ENCODE measurements at regions not wholly inside any gene's neighbourhood (a gene's known extent, or its start where the extent isn't known, plus 50 kb on each side); places are given as distances from the start of the nearest gene placed in this dataset.
A peak's percentile ranks its signal among the peaks of the same experiment; 100 is the strongest.

DNA sequence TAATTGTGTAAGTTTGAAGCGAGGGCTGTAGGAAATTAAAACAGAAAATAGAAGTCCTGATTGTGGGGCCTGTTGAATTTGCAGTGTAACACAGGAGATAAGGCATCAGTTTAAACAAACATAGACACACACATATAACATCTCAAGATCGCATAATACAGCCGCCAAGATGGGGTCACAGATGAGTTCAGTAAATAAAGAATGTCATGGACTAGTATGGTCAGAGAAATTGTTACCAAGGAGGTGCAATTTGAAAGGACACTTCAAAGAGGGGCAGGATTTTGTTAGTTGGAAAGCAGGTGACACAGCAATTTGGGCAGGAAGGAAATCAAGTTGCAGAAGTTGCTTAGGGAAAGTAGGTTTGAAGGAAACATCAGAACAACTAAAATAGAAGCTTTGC lies 450.0 kb downstream of the USP25 start:
- no peak for DNase-seq (ENCODE audit: low read depth, low spot score)

DNA sequence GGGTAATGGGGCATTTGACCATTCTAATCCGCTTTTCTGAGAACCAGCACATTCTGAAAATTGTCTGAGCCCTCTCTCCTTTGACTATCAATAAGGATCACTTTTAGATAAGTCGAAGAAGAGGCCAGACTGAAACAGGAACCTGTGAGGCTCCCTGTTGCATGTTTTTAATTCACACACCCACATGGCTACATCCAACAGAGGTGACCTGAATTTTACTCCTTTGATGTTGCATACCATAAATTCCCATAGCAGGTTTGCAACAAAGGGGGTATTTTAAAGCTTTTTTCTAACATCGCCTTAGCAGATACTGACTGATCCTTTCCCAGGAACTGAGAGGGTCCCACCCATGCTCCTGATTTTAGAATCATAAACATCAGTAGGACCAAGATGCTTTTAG lies 450.8 kb downstream of the USP25 start:
- DNase-seq (ENCODE audit: low read depth, low spot score): no peak

- DNase-seq (ENCODE audit: low read depth, low spot score): no peak
Measured at GRCh38 chr21:16181018-16181417, 451.2 kb downstream of the USP25 start.

GRCh38 chr21:16185766-16186165 lies 456.0 kb downstream of the USP25 start:
- no peak for DNase-seq (ENCODE audit: low read depth, low spot score)

DNA sequence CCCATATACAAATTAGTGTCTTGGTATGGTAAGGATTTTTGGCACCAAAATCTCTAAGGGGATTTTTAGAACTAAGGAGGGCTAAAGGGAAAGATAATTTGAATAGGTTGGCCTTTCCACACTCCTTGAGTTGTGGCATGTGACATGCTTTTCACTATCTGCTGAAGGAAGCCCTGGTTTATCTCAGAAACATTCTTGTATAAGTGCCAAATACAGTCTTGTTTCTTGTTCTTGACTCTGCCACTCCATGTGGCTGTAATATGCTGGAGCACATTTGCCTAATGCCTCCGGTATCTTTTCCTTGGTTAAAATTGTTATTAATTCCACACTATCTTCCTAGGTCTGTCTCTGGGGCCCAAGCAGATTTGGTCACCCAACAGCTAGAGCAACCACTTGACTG lies 457.0 kb downstream of the USP25 start:
- DNase-seq (ENCODE audit: low read depth, low spot score): no peak

DNA sequence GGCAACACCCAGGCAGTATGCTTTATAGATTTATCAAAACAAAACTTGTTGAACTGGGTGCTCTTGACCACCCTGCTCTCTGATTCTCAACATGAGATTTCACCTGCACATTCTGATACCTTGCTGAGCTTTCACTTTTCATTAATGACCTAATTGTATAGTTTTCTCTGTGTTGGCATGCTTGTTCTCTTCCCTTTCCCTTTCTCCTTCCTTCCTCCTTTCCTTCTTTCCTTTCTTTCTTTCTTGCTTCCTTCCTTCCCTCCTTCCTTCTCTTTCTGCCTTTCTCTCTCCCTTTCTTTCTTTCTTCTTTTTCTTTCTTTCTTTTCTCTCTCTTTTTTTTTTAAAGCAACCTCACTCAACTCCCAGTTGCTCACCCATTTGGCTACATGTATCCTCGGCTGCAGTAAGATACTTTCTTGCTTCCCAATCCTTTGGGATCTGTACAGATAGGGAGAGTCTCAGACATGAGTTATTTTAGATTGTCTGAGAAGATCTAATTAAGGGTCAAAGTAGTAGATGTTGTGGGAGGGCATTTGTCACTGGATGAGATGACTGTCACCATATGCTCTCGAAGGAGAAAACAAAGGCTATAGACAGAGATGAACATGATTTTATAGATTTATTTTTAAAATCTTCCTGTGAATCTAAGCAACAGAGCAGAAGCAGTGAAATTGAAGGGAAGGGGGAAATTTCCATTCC lies 458.0 kb downstream of the USP25 start:
- DNase-seq (ENCODE audit: low read depth, low spot score): no peak

DNA sequence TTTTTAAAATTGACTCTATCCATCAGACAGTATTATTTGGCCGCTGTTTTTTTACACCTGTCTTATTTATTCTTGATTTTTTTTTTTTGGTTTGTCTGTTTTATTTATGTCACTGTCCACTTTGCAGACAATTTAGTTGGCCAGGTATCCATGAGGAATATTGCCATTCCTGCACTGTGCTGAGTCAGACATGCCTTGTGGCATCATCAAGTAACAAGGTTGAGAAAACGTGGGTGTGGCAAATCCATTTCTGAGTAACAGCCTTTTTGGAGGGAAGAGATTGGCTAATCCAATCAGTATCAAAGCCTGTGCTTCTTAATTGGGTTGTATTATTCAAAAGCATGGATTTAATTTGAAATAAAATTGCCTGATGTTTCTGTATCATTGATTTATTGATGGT lies 463.1 kb downstream of the USP25 start:
- DNase-seq (ENCODE audit: low read depth, low spot score): peak; percentile 31

- DNase-seq (ENCODE audit: low read depth, low spot score): no peak
Measured at GRCh38 chr21:16193496-16194094, 463.8 kb downstream of the USP25 start.

DNA sequence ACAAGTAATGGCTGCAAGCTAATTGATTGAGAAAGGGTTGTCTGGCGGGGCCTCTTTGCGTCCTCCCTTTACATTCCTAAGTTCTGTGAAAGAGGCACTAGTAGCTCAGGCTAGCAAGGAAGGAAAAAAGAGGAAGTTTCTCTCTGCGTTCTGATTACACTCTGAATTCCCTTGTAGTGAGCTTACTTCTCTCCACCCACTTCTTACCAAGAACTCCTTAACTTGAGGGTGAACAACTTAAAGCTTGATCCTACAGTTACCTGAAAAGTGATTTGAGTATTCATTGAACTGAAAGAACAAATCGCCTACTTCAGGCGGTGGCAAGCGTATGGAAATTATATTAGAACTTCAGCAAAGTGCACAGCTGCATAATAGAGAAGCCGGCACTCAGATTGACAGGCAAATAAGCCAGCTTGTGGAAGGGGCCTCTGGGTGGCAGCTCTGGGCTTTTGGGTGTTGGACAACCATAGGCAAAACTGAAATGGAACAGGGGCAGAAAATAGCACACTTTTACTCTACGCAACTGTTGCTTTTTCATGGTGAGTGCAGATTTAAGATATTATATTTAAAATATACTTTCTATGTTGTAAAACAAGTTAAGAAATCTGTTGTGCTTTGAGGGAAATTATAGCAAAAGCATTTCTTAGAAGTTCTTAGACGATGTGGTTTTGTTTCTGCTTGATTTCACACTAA lies 464.5 kb downstream of the USP25 start:
- DNase-seq (ENCODE audit: low read depth, low spot score): peak; percentile 81

GRCh38 chr21:16194788-16195537 lies 465.2 kb downstream of the USP25 start:
- DNase-seq (ENCODE audit: low read depth, low spot score): peak; percentile 59

DNA sequence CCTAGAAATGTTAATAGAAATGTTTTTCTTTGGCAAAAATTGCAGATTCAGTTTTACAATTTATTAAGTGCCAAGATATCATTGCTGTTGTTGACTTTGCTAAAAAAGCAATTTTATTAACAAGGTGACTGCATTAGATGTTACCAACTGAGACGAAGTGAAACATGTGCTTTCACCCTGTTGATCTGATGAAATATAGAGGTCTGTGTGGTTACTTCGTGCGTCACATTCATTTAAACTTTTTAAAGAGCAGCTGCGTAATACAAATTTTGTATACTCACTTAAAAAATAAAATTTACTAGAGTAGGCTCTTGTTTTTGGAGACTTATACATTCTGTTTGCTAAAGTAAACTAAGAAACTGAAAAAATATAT lies 465.7 kb downstream of the USP25 start:
- DNase-seq (ENCODE audit: low read depth, low spot score): peak; percentile 55

DNA sequence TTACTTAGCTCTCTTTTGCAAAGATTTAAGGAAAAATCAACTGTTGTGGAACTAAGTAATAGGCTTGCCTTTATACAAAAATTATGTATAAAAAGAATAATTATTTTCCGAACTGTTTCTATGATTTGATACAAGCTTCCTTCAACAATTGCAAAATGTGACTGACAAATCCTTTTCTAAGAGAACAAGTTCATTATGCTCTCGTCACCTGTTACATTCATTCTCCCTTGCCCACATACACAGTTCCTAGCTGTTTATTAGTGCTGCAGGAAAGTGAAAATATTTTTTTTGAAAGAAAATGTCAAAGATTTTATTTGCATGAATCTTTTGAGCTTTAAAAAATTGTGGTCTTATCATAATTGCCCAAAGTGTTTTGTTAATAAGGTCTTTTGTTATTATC lies 466.2 kb downstream of the USP25 start:
- DNase-seq (ENCODE audit: low read depth, low spot score): peak; percentile 39

GRCh38 chr21:16198546-16198945 lies 468.8 kb downstream of the USP25 start:
- no peak for DNase-seq (ENCODE audit: low read depth, low spot score)

DNA sequence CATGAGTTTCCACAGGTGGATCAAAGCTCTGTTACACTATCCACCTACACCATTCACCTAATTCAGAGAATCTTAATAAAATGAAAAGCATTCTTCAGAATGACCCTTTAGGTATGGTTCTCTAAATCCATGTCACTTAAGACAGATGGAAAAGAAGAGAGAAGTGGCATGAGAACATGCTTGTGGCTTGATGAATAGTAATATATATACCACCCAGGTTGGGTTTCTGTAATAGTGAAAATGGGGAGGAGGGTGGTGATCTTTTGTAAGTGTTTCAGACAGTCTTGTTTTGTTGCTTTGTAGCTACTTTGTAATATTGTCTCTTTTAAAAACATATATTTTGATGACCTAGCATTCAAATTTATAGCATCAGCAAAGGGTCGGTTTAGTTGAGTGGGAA lies 469.8 kb downstream of the USP25 start:
- DNase-seq (ENCODE audit: low read depth, low spot score): no peak

GRCh38 chr21:16201718-16202117 lies 471.9 kb downstream of the USP25 start:
- no peak for DNase-seq (ENCODE audit: low read depth, low spot score)

DNA sequence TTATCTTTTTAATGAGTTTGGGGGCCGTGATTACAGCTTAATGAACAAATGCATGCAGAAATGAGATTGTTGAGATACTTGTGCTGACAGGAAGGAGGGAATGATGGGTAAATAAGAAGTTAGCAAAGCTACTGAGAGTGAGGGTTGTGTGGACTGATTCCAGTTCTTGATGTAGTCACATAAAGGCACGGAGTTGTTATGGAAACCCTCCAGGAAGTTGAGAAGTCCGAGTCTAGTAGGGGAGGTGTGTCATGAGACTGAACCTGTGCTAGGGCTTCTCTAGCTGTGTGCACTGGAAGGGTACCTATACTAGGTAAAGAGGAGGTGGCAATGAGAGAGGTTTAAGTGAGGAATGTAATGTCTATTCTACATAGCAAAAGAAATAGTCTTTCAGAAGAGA lies 475.7 kb downstream of the USP25 start:
- no peak for DNase-seq (ENCODE audit: low read depth, low spot score)

GRCh38 chr21:16211339-16212303 lies 481.8 kb downstream of the USP25 start:
- DNase-seq (ENCODE audit: low read depth, low spot score): peak; percentile 74

DNA sequence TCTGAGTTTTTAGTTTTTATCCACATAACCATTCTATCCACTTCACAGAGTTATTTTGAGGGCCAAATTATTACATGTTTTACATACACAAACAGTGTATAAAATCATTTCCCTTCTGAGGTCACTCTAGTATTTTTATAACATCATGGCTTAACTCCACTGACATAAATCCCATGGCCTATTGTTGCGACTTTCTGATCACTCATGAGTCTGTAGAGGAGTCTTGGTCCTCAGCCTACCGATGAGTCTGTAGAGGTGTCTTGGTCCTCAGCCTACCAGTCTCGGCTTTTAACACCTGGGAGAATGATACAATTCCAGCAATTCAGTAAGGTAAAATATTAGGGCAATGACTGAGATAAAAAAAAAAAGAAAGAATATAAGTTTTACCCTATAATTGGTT lies 483.7 kb downstream of the USP25 start:
- DNase-seq (ENCODE audit: low read depth, low spot score): no peak

GRCh38 chr21:16215193-16215592 lies 485.4 kb downstream of the USP25 start:
- no peak for DNase-seq (ENCODE audit: low read depth, low spot score)

DNA sequence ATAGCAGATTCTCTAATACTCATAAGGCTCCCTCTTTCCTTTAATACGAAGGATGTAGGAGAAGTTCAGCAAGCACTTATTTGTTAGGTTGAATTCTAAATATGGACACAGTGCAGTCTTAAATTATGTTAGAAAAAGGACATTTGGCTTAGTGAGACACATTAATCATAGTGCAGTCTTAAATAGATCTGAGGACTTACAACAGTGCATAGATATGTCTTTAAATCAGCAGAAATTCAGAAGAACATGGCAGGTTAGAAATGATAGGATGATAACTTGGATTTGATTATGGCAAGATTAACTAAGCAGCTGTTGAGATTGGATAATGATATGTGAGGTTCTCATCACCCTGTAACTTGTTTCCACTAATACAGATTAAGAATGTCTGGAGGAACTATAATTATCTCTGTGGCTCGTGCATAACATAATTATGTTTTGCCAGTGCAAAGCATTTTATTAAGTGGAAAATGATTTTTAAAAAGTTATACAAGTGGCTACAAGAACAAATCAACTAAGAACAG lies 485.9 kb downstream of the USP25 start:
- no peak for DNase-seq (ENCODE audit: low read depth, low spot score)
